Immature natural killer cell (primary cell): ENCODE measurements at regions not wholly inside any gene's neighbourhood (a gene's known extent, or its start where the extent isn't known, plus 50 kb on each side); places are given as distances from the start of the nearest gene placed in this dataset.
"Not testable (repeated sequence)": the region's sequence is repeated elsewhere in the genome, so short reads cannot be mapped to it uniquely, and the experiment has no call there.

ENCODE experiments used
- DNase-seq, 3 donors: peaks; one replicate each; pipeline ENCODE4 v3.0.0; 2022; ENCODE audit warnings: mixed read lengths in 1 of 3
- H3K27ac Mint-ChIP-seq, 6 donors: one replicate each; pipeline ENCODE4 v1.8.0; 2020; ENCODE audit warnings: mixed read lengths in 6 of 6, mild to moderate bottlenecking in 5 of 6, inconsistent platforms in 4 of 6, moderate library complexity in 3 of 6
- H3K27me3 Mint-ChIP-seq, 3 donors: one replicate each; pipeline ENCODE4 v1.8.0; 2020 to 2021; ENCODE audit warnings: low read depth in 3 of 3, mild to moderate bottlenecking in 3 of 3, mixed read lengths in 3 of 3, moderate library complexity in 3 of 3, inconsistent platforms in 1 of 3
- H3K36me3 Mint-ChIP-seq, 3 donors: one replicate each; pipeline ENCODE4 v1.8.0; 2020; ENCODE audit warnings: mixed read lengths in 3 of 3, inconsistent platforms in 2 of 3, mild to moderate bottlenecking in 2 of 3
- H3K4me1 Mint-ChIP-seq, 2 donors: one replicate each; pipeline ENCODE4 v1.8.0; 2020; ENCODE audit warnings: inconsistent platforms in 2 of 2, mild to moderate bottlenecking in 2 of 2, mixed read lengths in 2 of 2, moderate library complexity in 1 of 2
- H3K4me3 Mint-ChIP-seq, 5 donors: one replicate each; pipeline ENCODE4 v1.8.0; 2020; ENCODE audit warnings: mild to moderate bottlenecking in 5 of 5, mixed read lengths in 5 of 5, inconsistent platforms in 3 of 5, moderate library complexity in 3 of 5
- H3K9me3 Mint-ChIP-seq, 6 donors: one replicate each; pipeline ENCODE4 v1.8.0; 2020; ENCODE audit warnings: mild to moderate bottlenecking in 6 of 6, mixed read lengths in 6 of 6, inconsistent platforms in 4 of 6, moderate library complexity in 3 of 6

GRCh38 chr10:22111705-22112104 lies 106.1 kb downstream of the EBLN1 start:
- Mint-ChIP-seq H3K9me3 (peaks cover 0 to 2% (median 0%) of the 10 kb centered on the region in 6 donors), H3K4me1 (no peaks in the 10 kb centered on the region), H3K36me3 (no peaks in the 10 kb centered on the region), H3K27me3 (peaks cover 2 to 15% (median 6%) of the 10 kb centered on the region in 3 donors), H3K27ac (no peak overlapping the region), H3K4me3 (no peak overlapping the region)
- no peak for DNase-seq

GRCh38 chr10:22111260-22111659 lies 106.6 kb downstream of the EBLN1 start:
- peaks cover 0 to 2% (median 0%) of the 10 kb centered on the region in 6 donors for H3K9me3 Mint-ChIP-seq
- H3K27ac Mint-ChIP-seq: no peak overlapping the region
- peaks cover 0 to 15% (median 6%) of the 10 kb centered on the region in 3 donors for H3K27me3 Mint-ChIP-seq
- no peak overlapping the region for H3K4me3 Mint-ChIP-seq
- DNase-seq: no peak
- H3K36me3 Mint-ChIP-seq: no peaks in the 10 kb centered on the region
- H3K4me1 Mint-ChIP-seq: no peaks in the 10 kb centered on the region

- Mint-ChIP-seq H3K4me3 (no peak overlapping the region), H3K27ac (no peak overlapping the region), H3K27me3 (peaks cover 0 to 13% (median 6%) of the 10 kb centered on the region in 3 donors), H3K9me3 (peaks cover 0 to 2% (median 0%) of the 10 kb centered on the region in 6 donors), H3K4me1 (no peaks in the 10 kb centered on the region), H3K36me3 (no peaks in the 10 kb centered on the region)
- no peak for DNase-seq
Observed at GRCh38 chr10:22110761-22111160, 107.1 kb downstream of the EBLN1 start.

GRCh38 chr10:22105270-22105669 lies 101.7 kb upstream of the DNAJC1 start:
- H3K36me3 Mint-ChIP-seq: no peaks in the 10 kb centered on the region
- H3K9me3 Mint-ChIP-seq: peaks cover 0 to 2% (median 0%) of the 10 kb centered on the region in 6 donors
- H3K4me3 Mint-ChIP-seq: no peak overlapping the region
- H3K27ac Mint-ChIP-seq: no peak overlapping the region
- DNase-seq: no peak
- H3K4me1 Mint-ChIP-seq: no peaks in the 10 kb centered on the region
- peaks cover 0 to 4% (median 2%) of the 10 kb centered on the region in 3 donors for H3K27me3 Mint-ChIP-seq

GRCh38 chr10:22103701-22104470 lies 100.4 kb upstream of the DNAJC1 start:
- no peak overlapping the region for H3K27ac Mint-ChIP-seq
- H3K27me3 Mint-ChIP-seq: peaks cover 0 to 6% (median 2%) of the 10 kb centered on the region in 3 donors
- DNase-seq: no peak
- H3K9me3 Mint-ChIP-seq: no peaks in the 10 kb centered on the region
- no peaks in the 10 kb centered on the region for H3K4me1 Mint-ChIP-seq
- no peak overlapping the region for H3K4me3 Mint-ChIP-seq
- no peaks in the 10 kb centered on the region for H3K36me3 Mint-ChIP-seq

- Mint-ChIP-seq H3K36me3 (no peaks in the 10 kb centered on the region), H3K4me3 (no peak overlapping the region), H3K27ac (no peak overlapping the region), H3K4me1 (no peaks in the 10 kb centered on the region), H3K27me3 (peaks cover 0 to 6% (median 4%) of the 10 kb centered on the region in 3 donors), H3K9me3 (no peaks in the 10 kb centered on the region)
- no peak for DNase-seq
Observed at GRCh38 chr10:22097696-22098095, 94.2 kb upstream of the DNAJC1 start.

- not testable (repeated sequence) for DNase-seq, H3K9me3 Mint-ChIP-seq, H3K36me3 Mint-ChIP-seq, H3K4me1 Mint-ChIP-seq, H3K4me3 Mint-ChIP-seq, H3K27ac Mint-ChIP-seq
- H3K27me3 Mint-ChIP-seq: peaks cover 5 to 18% (median 8%) of the 10 kb centered on the region in 3 donors
Observed at GRCh38 chr10:22091260-22091659, 87.7 kb upstream of the DNAJC1 start.

GRCh38 chr10:22087402-22087738 lies 83.8 kb upstream of the DNAJC1 start:
- Mint-ChIP-seq H3K27me3 (peaks cover 9 to 19% (median 12%) of the 10 kb centered on the region in 3 donors), H3K4me3 (no peak overlapping the region), H3K9me3 (no peaks in the 10 kb centered on the region), H3K27ac (no peak overlapping the region), H3K4me1 (no peaks in the 10 kb centered on the region), H3K36me3 (no peaks in the 10 kb centered on the region)
- DNase-seq: no peak

- no peaks in the 10 kb centered on the region for H3K36me3 Mint-ChIP-seq
Observed at GRCh38 chr10:22086730-22087401, 83.3 kb upstream of the DNAJC1 start.

GRCh38 chr10:22079921-22080320 lies 76.4 kb upstream of the DNAJC1 start:
- not testable (repeated sequence) for H3K4me3 Mint-ChIP-seq, H3K27ac Mint-ChIP-seq, H3K36me3 Mint-ChIP-seq, DNase-seq, H3K4me1 Mint-ChIP-seq, H3K9me3 Mint-ChIP-seq
- peaks cover 2 to 33% (median 6%) of the 10 kb centered on the region in 3 donors for H3K27me3 Mint-ChIP-seq

More at GRCh38 chr10:22086730-22087401, 83.3 kb upstream of the DNAJC1 start:
- Mint-ChIP-seq H3K27me3 (peaks cover 9 to 20% (median 12%) of the 10 kb centered on the region in 3 donors), H3K4me1 (no peaks in the 10 kb centered on the region), H3K27ac (no peak overlapping the region), H3K4me3 (no peak overlapping the region), H3K9me3 (no peaks in the 10 kb centered on the region)
- no peak for DNase-seq

- Mint-ChIP-seq H3K27ac (no peak overlapping the region), H3K27me3 (peaks cover 4 to 24% (median 5%) of the 10 kb centered on the region in 3 donors), H3K4me3 (no peak overlapping the region), H3K9me3 (peaks cover 14 to 44% (median 26%) of the 10 kb centered on the region in 6 donors), H3K36me3 (no peaks in the 10 kb centered on the region), H3K4me1 (no peaks in the 10 kb centered on the region)
- no peak for DNase-seq
Observed at GRCh38 chr10:22071332-22071731, 67.8 kb upstream of the DNAJC1 start.

GRCh38 chr10:22067091-22067490 lies 63.6 kb upstream of the DNAJC1 start:
- Mint-ChIP-seq H3K27ac (no peak overlapping the region), H3K4me1 (no peaks in the 10 kb centered on the region), H3K4me3 (no peak overlapping the region), H3K9me3 (peaks cover 9 to 31% (median 24%) of the 10 kb centered on the region in 6 donors), H3K27me3 (peaks cover 0 to 10% (median 7%) of the 10 kb centered on the region in 3 donors), H3K36me3 (no peaks in the 10 kb centered on the region)
- no peak for DNase-seq

- not testable (repeated sequence) for H3K9me3 Mint-ChIP-seq
Observed at GRCh38 chr10:22060984-22061383, 57.5 kb upstream of the DNAJC1 start.

GRCh38 chr10:22058201-22058600 lies 54.7 kb upstream of the DNAJC1 start:
- Mint-ChIP-seq H3K9me3 (peaks cover 0 to 2% (median 0%) of the 10 kb centered on the region in 6 donors), H3K4me3 (no peak overlapping the region), H3K4me1 (no peaks in the 10 kb centered on the region), H3K36me3 (no peaks in the 10 kb centered on the region), H3K27ac (no peak overlapping the region), H3K27me3 (peaks cover 4 to 7% (median 5%) of the 10 kb centered on the region in 3 donors)
- no peak for DNase-seq

More at GRCh38 chr10:22060984-22061383, 57.5 kb upstream of the DNAJC1 start:
- DNase-seq: peak in 1 of 3 donors; percentile 5
- not testable (repeated sequence) for H3K27me3 Mint-ChIP-seq, H3K4me3 Mint-ChIP-seq, H3K36me3 Mint-ChIP-seq, H3K27ac Mint-ChIP-seq, H3K4me1 Mint-ChIP-seq
